ENCODE measurements at regions not wholly inside any gene's neighbourhood (a gene's known extent, or its start where the extent isn't known, plus 50 kb on each side); places are given as distances from the start of the nearest gene placed in this dataset.

- intact Hi-C loops (cut with DNase I; ENCODE audit: low total_unique reads) = no loop called here
- DNase-seq = no peak
- Histone ChIP-seq H3K9me3 (no peaks in the 10 kb centered on the region), H3K4me3 (no peak overlapping the region), H3K4me1 (no peaks in the 10 kb centered on the region), H3K27ac (no peak overlapping the region), H3K36me3 (no peaks in the 10 kb centered on the region), H3K27me3 (no peaks in the 10 kb centered on the region)
- no peak for TF ChIP-seq CTCF (IDR thresholded peaks at IDR 0.05)
- no peak for TF ChIP-seq POLR2A (IDR thresholded peaks at IDR 0.05)
Observed at GRCh38 chr4:54973784-54974183, 151.6 kb downstream of the KDR start.

GRCh38 chr4:54971474-54971950, 153.9 kb downstream of the KDR start:
- Histone ChIP-seq H3K4me1 (no peaks in the 10 kb centered on the region), H3K36me3 (no peaks in the 10 kb centered on the region), H3K27ac (no peak overlapping the region), H3K9me3 (no peaks in the 10 kb centered on the region), H3K27me3 (no peaks in the 10 kb centered on the region), H3K4me3 (no peak overlapping the region)
- DNase-seq = peak in 1 of 2 donors; percentile 26
- intact Hi-C loops (cut with DNase I; ENCODE audit: low total_unique reads) = no loop called here
- TF ChIP-seq CTCF (IDR thresholded peaks at IDR 0.05) (peak; percentile 60 to 67 (median 66)), POLR2A (IDR thresholded peaks at IDR 0.05) (no peak)

- H3K27ac ChIP-seq = no peak overlapping the region
- no peak for DNase-seq
- no peaks in the 10 kb centered on the region for H3K4me1 ChIP-seq
- TF ChIP-seq POLR2A (IDR thresholded peaks at IDR 0.05) = no peak
- TF ChIP-seq CTCF (IDR thresholded peaks at IDR 0.05) = no peak
- no peaks in the 10 kb centered on the region for H3K27me3 ChIP-seq
- intact Hi-C loops (cut with DNase I; ENCODE audit: low total_unique reads) = no loop called here
- H3K9me3 ChIP-seq = no peaks in the 10 kb centered on the region
- H3K36me3 ChIP-seq = no peaks in the 10 kb centered on the region
- no peak overlapping the region for H3K4me3 ChIP-seq
Observed at GRCh38 chr4:54967289-54967688, 158.1 kb downstream of the KDR start.

- H3K36me3 ChIP-seq = no peaks in the 10 kb centered on the region
Observed at GRCh38 chr4:54961357-54961975, 163.9 kb downstream of the KDR start.

More at GRCh38 chr4:54961357-54961975, 163.9 kb downstream of the KDR start:
- Histone ChIP-seq H3K27me3 (no peaks in the 10 kb centered on the region), H3K4me1 (no peaks in the 10 kb centered on the region), H3K27ac (no peak overlapping the region), H3K4me3 (no peak overlapping the region), H3K9me3 (no peaks in the 10 kb centered on the region)
- TF ChIP-seq CTCF (IDR thresholded peaks at IDR 0.05) = peak; percentile 39 to 51 (median 47)
- no peak for TF ChIP-seq POLR2A (IDR thresholded peaks at IDR 0.05)
- no peak for DNase-seq
- intact Hi-C loops (cut with DNase I; ENCODE audit: low total_unique reads) = no loop called here

Measured in uterus (tissue), 3 donors.